Endodermal cell (in vitro differentiated cells): ENCODE measurements at regions not wholly inside any gene's neighbourhood (a gene's known extent, or its start where the extent isn't known, plus 50 kb on each side); places are given as distances from the start of the nearest gene placed in this dataset.
A peak's percentile ranks its signal among the peaks of the same experiment; 100 is the strongest.

ENCODE experiments used
- DNase-seq: peaks from one replicate; pipeline ENCODE4 v3.0.0-alpha.2; 2017
- H3K27ac ChIP-seq: 2 replicates; pipeline ENCODE4 v1.5.1; 2013; ENCODE audit warnings: mild to moderate bottlenecking, low read depth, low read length, moderate library complexity
- H3K27me3 ChIP-seq: 2 replicates; pipeline ENCODE4 v1.6.1; 2013; ENCODE audit warnings: mild to moderate bottlenecking, low read length, moderate library complexity; ENCODE audit not compliant: insufficient read depth, control insufficient read depth, poor library complexity, severe bottlenecking
- H3K36me3 ChIP-seq: 2 replicates; pipeline ENCODE4 v1.7.0; 2013; ENCODE audit warnings: mild to moderate bottlenecking, low read length, moderate library complexity; ENCODE audit not compliant: control insufficient read depth, insufficient read depth
- H3K4me1 ChIP-seq: one replicate; pipeline ENCODE4 v1.7.0; 2013; ENCODE audit warnings: low read length; ENCODE audit not compliant: control insufficient read depth, insufficient read depth
- H3K4me3 ChIP-seq: 2 replicates; pipeline ENCODE4 v1.5.1; 2013; ENCODE audit warnings: mild to moderate bottlenecking, low read length, moderate library complexity
- H3K9ac ChIP-seq: 2 replicates; pipeline ENCODE4 v1.6.1; 2013; ENCODE audit warnings: mild to moderate bottlenecking, low read length, moderate library complexity; ENCODE audit not compliant: poor library complexity, severe bottlenecking; ENCODE audit errors: extremely low read depth
- H3K9me3 ChIP-seq: 2 replicates; pipeline ENCODE4 v1.6.1; 2013; ENCODE audit warnings: mild to moderate bottlenecking, low read length, moderate library complexity; ENCODE audit not compliant: control insufficient read depth
- H3K27ac Mint-ChIP-seq: 2 replicates; pipeline ENCODE4 v1.8.0; 2020; ENCODE audit warnings: mixed read lengths
- H3K27me3 Mint-ChIP-seq: 2 replicates; pipeline ENCODE4 v1.8.0; 2021; ENCODE audit warnings: mild to moderate bottlenecking, mixed read lengths; ENCODE audit not compliant: insufficient read depth
- H3K36me3 Mint-ChIP-seq: 2 replicates; pipeline ENCODE4 v1.8.0; 2020; ENCODE audit warnings: low read depth, mixed read lengths
- H3K4me1 Mint-ChIP-seq: 2 replicates; pipeline ENCODE4 v1.8.0; 2020; ENCODE audit warnings: mixed read lengths
- H3K4me3 Mint-ChIP-seq: 2 replicates; pipeline ENCODE4 v1.8.0; 2020; ENCODE audit warnings: mild to moderate bottlenecking, moderate library complexity, mixed read lengths
- H3K9me3 Mint-ChIP-seq: 2 replicates; pipeline ENCODE4 v1.8.0; 2020; ENCODE audit warnings: mild to moderate bottlenecking, mixed read lengths
- WGBS, 2 experiments: methylation state at CpG; one replicate each; pipeline versions ENCODE4 v1.1.5 to v1.1.7; 2013; ENCODE audit warnings: missing lambda C conversion rate in 2 of 2, mixed read lengths in 1 of 2; ENCODE audit not compliant: insufficient coverage in 1 of 2, insufficient read length in 1 of 2; 5-methylcytosine and 5-hydroxymethylcytosine counted together
- TF ChIP-seq, protein P1 (sequence below): fragments of 200-600 bp; sonication (generic); conservative IDR thresholded peaks from 2 replicates; pipeline ENCODE4 v1.5.0; 2021; ENCODE audit warnings: antibody characterized with exemption, mild to moderate bottlenecking

DNA sequence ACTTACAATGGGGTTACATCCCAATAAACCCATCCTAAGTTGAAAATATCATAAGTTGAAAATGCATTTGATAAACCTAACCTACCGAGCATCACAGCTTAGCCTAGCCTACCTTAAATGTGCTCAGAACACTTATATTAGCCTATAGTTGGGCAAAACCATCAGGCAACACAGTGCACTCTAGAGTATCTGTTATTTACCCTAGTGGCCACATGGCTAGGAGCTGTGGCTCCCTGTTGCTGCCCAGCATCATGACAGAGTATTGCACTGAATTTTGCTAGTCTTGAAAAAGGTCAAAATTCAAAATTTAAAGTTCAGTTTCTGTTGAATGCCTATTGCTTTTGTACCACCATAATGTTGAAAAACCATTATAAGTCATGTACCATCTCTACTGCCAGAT is 482.7 kb upstream of the ZEB2 start:
- TF ChIP-seq, protein P1, sequence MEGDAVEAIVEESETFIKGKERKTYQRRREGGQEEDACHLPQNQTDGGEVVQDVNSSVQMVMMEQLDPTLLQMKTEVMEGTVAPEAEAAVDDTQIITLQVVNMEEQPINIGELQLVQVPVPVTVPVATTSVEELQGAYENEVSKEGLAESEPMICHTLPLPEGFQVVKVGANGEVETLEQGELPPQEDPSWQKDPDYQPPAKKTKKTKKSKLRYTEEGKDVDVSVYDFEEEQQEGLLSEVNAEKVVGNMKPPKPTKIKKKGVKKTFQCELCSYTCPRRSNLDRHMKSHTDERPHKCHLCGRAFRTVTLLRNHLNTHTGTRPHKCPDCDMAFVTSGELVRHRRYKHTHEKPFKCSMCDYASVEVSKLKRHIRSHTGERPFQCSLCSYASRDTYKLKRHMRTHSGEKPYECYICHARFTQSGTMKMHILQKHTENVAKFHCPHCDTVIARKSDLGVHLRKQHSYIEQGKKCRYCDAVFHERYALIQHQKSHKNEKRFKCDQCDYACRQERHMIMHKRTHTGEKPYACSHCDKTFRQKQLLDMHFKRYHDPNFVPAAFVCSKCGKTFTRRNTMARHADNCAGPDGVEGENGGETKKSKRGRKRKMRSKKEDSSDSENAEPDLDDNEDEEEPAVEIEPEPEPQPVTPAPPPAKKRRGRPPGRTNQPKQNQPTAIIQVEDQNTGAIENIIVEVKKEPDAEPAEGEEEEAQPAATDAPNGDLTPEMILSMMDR, result peak; percentile 35
- H3K27me3 Mint-ChIP-seq, result no peaks in the 10 kb centered on the region
- WGBS, 2 experiments, result 97 to 100% methylated on average over 1 of the region's 1 CpG

DNA sequence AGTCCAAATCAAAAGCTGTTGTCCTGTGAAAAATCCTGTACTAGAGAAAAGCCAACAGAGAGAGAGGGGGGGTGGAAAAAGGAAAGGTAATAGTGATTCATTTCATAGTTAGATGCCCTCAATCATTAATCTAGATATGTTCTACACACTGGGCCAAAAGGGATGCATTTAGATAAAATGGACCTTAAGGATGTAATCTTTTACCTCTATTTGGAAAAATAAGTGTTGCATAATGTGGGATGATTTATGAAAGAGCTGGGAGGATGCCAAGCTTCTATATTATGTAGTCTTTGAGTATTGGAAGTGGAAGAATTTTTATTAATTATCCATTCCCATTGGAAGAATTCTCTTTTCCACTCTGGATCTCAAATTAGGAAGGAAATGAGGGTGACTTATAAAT is 480.5 kb upstream of the ZEB2 start:
- Mint-ChIP-seq H3K36me3 (no peaks in the 10 kb centered on the region), H3K4me3 (no peak overlapping the region), H3K4me1 (no peaks in the 10 kb centered on the region), H3K27ac (no peak overlapping the region), H3K9me3 (no peaks in the 10 kb centered on the region), H3K27me3 (no peaks in the 10 kb centered on the region)
- Histone ChIP-seq H3K27me3 (no peaks in the 10 kb centered on the region), H3K4me3 (no peak overlapping the region), H3K27ac (no peak overlapping the region), H3K4me1 (no peaks in the 10 kb centered on the region), H3K9ac (no peak overlapping the region), H3K9me3 (no peaks in the 10 kb centered on the region), H3K36me3 (no peaks in the 10 kb centered on the region)
- no peak for DNase-seq
- TF ChIP-seq, protein P1, result no peak

More for the DNA sequence above, 482.7 kb upstream of the ZEB2 start:
- DNase-seq, result no peak
- Histone ChIP-seq H3K27me3 (no peaks in the 10 kb centered on the region), H3K36me3 (no peaks in the 10 kb centered on the region), H3K4me3 (no peak overlapping the region), H3K27ac (no peak overlapping the region), H3K4me1 (no peaks in the 10 kb centered on the region), H3K9me3 (no peaks in the 10 kb centered on the region), H3K9ac (no peak overlapping the region)
- H3K27ac Mint-ChIP-seq, result no peak overlapping the region
- no peak overlapping the region for H3K4me3 Mint-ChIP-seq
- no peaks in the 10 kb centered on the region for H3K9me3 Mint-ChIP-seq
- no peaks in the 10 kb centered on the region for H3K4me1 Mint-ChIP-seq
- H3K36me3 Mint-ChIP-seq, result no peaks in the 10 kb centered on the region

DNA sequence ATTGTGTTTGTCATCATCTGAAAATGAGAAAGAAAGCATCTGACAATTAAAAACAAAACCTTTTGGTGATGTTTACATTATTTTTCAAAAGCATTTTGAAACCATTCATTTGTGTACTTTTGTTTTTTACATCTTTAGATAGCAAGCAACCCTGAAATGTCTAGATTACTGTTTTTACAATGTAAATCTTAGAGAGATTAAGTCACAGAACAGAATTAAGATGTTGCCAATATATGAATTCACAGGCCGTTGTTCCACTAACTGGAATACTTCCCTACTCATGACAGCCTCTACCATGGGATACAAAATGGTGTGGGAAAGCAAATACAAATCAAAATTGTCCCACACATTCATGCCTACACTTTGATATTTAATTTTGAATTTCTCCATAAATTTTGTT is 480.0 kb upstream of the ZEB2 start:
- WGBS, 2 experiments, result 80 to 100% methylated on average over 1 of the region's 1 CpG
- no peaks in the 10 kb centered on the region for H3K36me3 ChIP-seq
- no peak overlapping the region for H3K4me3 ChIP-seq
- no peak overlapping the region for H3K27ac ChIP-seq
- H3K27me3 ChIP-seq, result no peaks in the 10 kb centered on the region
- H3K4me1 ChIP-seq, result no peaks in the 10 kb centered on the region
- Mint-ChIP-seq H3K4me3 (no peak overlapping the region), H3K4me1 (no peaks in the 10 kb centered on the region), H3K27ac (no peak overlapping the region), H3K9me3 (no peaks in the 10 kb centered on the region), H3K36me3 (no peaks in the 10 kb centered on the region), H3K27me3 (no peaks in the 10 kb centered on the region)
- H3K9ac ChIP-seq, result no peak overlapping the region
- TF ChIP-seq, protein P1, result no peak
- H3K9me3 ChIP-seq, result no peaks in the 10 kb centered on the region
- DNase-seq, result no peak
